ENCODE measurements at regions not wholly inside any gene's neighbourhood (a gene's known extent, or its start where the extent isn't known, plus 50 kb on each side); places are given as distances from the start of the nearest gene placed in this dataset.

- in situ Hi-C loops (cut with MboI) = no loop called here
- no peaks in the 10 kb centered on the region for H3K27me3 ChIP-seq (replicated peaks in 1 of 2; ENCODE audit: control insufficient read depth in 2 of 2, insufficient read depth in 2 of 2, low read length in 1 of 2)
- no peak for DNase-seq (ENCODE audit: low read depth, low spot score)
- H4K20me1 ChIP-seq (ENCODE audit: control insufficient read depth, insufficient read depth) = no peaks in the 10 kb centered on the region
- no peak overlapping the region for H3K4me3 ChIP-seq
- no peak overlapping the region for H2AFZ ChIP-seq (ENCODE audit: control insufficient read depth, low read depth, low read length)
- BruUV-seq (replicated peaks) = no TSS peak
- intact Hi-C loops (cut with micrococcal nuclease; ENCODE audit: unreplicated experiment) = no loop called here
- ChIA-PET SMC1A (ENCODE audit: uncharacterized antibody, unreplicated experiment) (no interaction called here), POLR2A (no interaction called here), RAD21 (ENCODE audit: unreplicated experiment) (no interaction called here), CTCF (no interaction called here)
- FAIRE-seq = no peak
- no peaks in the 10 kb centered on the region for H3K4me1 ChIP-seq (ENCODE audit: control insufficient read depth, insufficient read depth, low read length)
- no peak overlapping the region for H3K9ac ChIP-seq (ENCODE audit: control insufficient read depth, insufficient read depth, low read length)
- ATAC-seq = no peak
- WGBS (ENCODE audit: insufficient coverage, insufficient replicate concordance, low lambda C conversion rate, missing lambda C conversion rate) = 40% methylated on average over 9 of the region's 9 CpGs
- H3K36me3 ChIP-seq (ENCODE audit: control insufficient read depth in 2 of 2, insufficient read depth in 2 of 2, low read length in 1 of 2) = no peaks in the 10 kb centered on the region
- TF ChIP-seq, protein P1, sequence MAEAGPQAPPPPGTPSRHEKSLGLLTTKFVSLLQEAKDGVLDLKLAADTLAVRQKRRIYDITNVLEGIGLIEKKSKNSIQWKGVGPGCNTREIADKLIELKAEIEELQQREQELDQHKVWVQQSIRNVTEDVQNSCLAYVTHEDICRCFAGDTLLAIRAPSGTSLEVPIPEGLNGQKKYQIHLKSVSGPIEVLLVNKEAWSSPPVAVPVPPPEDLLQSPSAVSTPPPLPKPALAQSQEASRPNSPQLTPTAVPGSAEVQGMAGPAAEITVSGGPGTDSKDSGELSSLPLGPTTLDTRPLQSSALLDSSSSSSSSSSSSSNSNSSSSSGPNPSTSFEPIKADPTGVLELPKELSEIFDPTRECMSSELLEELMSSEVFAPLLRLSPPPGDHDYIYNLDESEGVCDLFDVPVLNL (IDR thresholded peaks at IDR 0.05; ENCODE audit: low read depth, low read length) = no peak
- TF ChIP-seq CHD1 (IDR thresholded peaks at IDR 0.05; ENCODE audit: low read depth, low read length) (no peak), RFX5 (IDR thresholded peaks at IDR 0.05; ENCODE audit: low read depth, low read length) (no peak), RAD21 (IDR thresholded peaks at IDR 0.05; ENCODE audit: insufficient read depth, low read depth, low read length) (no peak), MEF2B (IDR thresholded peaks at IDR 0.05; ENCODE audit: partially characterized antibody, poor library complexity, severe bottlenecking) (no peak)
- no peak overlapping the region for H3K27ac ChIP-seq (ENCODE audit: control insufficient read depth, insufficient read depth)
- no peaks in the 10 kb centered on the region for H3K79me2 ChIP-seq (ENCODE audit: control insufficient read depth, insufficient read depth, low read length)
- no peak overlapping the region for H3K4me2 ChIP-seq (ENCODE audit: control insufficient read depth, insufficient read depth)
- H3K9me3 ChIP-seq (replicated peaks; ENCODE audit: control insufficient read depth, insufficient read depth, low read length) = no peaks in the 10 kb centered on the region
Observed at GRCh38 chr2:126579868-126580267, 76.1 kb upstream of the GYPC start.

- WGBS (ENCODE audit: insufficient coverage, insufficient replicate concordance, low lambda C conversion rate, missing lambda C conversion rate) = 60% methylated on average over 8 of the region's 8 CpGs
- no peak for FAIRE-seq
- no peak for TF ChIP-seq GABPA (IDR thresholded peaks at IDR 0.05; ENCODE audit: low read depth)
- TF ChIP-seq SMAD1 (IDR thresholded peaks at IDR 0.05; ENCODE audit: low read depth, partially characterized antibody) = no peak
- TF ChIP-seq, protein P2, sequence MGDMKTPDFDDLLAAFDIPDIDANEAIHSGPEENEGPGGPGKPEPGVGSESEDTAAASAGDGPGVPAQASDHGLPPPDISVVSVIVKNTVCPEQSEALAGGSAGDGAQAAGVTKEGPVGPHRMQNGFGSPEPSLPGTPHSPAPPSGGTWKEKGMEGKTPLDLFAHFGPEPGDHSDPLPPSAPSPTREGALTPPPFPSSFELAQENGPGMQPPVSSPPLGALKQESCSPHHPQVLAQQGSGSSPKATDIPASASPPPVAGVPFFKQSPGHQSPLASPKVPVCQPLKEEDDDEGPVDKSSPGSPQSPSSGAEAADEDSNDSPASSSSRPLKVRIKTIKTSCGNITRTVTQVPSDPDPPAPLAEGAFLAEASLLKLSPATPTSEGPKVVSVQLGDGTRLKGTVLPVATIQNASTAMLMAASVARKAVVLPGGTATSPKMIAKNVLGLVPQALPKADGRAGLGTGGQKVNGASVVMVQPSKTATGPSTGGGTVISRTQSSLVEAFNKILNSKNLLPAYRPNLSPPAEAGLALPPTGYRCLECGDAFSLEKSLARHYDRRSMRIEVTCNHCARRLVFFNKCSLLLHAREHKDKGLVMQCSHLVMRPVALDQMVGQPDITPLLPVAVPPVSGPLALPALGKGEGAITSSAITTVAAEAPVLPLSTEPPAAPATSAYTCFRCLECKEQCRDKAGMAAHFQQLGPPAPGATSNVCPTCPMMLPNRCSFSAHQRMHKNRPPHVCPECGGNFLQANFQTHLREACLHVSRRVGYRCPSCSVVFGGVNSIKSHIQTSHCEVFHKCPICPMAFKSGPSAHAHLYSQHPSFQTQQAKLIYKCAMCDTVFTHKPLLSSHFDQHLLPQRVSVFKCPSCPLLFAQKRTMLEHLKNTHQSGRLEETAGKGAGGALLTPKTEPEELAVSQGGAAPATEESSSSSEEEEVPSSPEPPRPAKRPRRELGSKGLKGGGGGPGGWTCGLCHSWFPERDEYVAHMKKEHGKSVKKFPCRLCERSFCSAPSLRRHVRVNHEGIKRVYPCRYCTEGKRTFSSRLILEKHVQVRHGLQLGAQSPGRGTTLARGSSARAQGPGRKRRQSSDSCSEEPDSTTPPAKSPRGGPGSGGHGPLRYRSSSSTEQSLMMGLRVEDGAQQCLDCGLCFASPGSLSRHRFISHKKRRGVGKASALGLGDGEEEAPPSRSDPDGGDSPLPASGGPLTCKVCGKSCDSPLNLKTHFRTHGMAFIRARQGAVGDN (IDR thresholded peaks at IDR 0.05) = no peak
- TF ChIP-seq CHD2 (IDR thresholded peaks at IDR 0.05; ENCODE audit: borderline replicate concordance, low read depth, low read length) = no peak
- no peak for TF ChIP-seq KDM1A (IDR thresholded peaks at IDR 0.05; ENCODE audit: borderline replicate concordance)
- no peak for TF ChIP-seq SUZ12 (IDR thresholded peaks at IDR 0.05; ENCODE audit: unreplicated experiment)
- TF ChIP-seq ZNF622 (IDR thresholded peaks at IDR 0.05) = no peak
- TF ChIP-seq EED (IDR thresholded peaks at IDR 0.05; ENCODE audit: low read depth) = no peak
- TF ChIP-seq RB1 (IDR thresholded peaks at IDR 0.05; ENCODE audit: borderline replicate concordance) = no peak
Observed at GRCh38 chr2:126586317-126586716, 69.6 kb upstream of the GYPC start.

More at GRCh38 chr2:126586317-126586716, 69.6 kb upstream of the GYPC start:
- intact Hi-C loops (cut with micrococcal nuclease; ENCODE audit: unreplicated experiment) (no loop called here), in situ Hi-C loops (cut with MboI) (no loop called here)
- H3K79me2 ChIP-seq (ENCODE audit: control insufficient read depth, insufficient read depth, low read length) = no peaks in the 10 kb centered on the region
- ChIA-PET CTCF (no interaction called here), RAD21 (ENCODE audit: unreplicated experiment) (no interaction called here), SMC1A (ENCODE audit: uncharacterized antibody, unreplicated experiment) (no interaction called here), POLR2A (no interaction called here)
- DNase-seq (ENCODE audit: low read depth, low spot score) = no peak
- no peaks in the 10 kb centered on the region for H3K36me3 ChIP-seq (ENCODE audit: control insufficient read depth in 2 of 2, insufficient read depth in 2 of 2, low read length in 1 of 2)
- no peak for ATAC-seq
- no peak overlapping the region for H3K27ac ChIP-seq (ENCODE audit: control insufficient read depth, insufficient read depth)
- no peaks in the 10 kb centered on the region for H3K4me1 ChIP-seq (ENCODE audit: control insufficient read depth, insufficient read depth, low read length)
- H3K4me3 ChIP-seq = no peak overlapping the region
- H3K9me3 ChIP-seq (replicated peaks; ENCODE audit: control insufficient read depth, insufficient read depth, low read length) = no peaks in the 10 kb centered on the region
- no peaks in the 10 kb centered on the region for H3K27me3 ChIP-seq (replicated peaks in 1 of 2; ENCODE audit: control insufficient read depth in 2 of 2, insufficient read depth in 2 of 2, low read length in 1 of 2)
- no peak overlapping the region for H3K9ac ChIP-seq (ENCODE audit: control insufficient read depth, insufficient read depth, low read length)
- no peak overlapping the region for H2AFZ ChIP-seq (ENCODE audit: control insufficient read depth, low read depth, low read length)
- no TSS peak for BruUV-seq (replicated peaks)
- no peaks in the 10 kb centered on the region for H4K20me1 ChIP-seq (ENCODE audit: control insufficient read depth, insufficient read depth)
- no peak overlapping the region for H3K4me2 ChIP-seq (ENCODE audit: control insufficient read depth, insufficient read depth)

Data from GM12878 (cell line).